Muscle of leg (tissue), 3 donors: ENCODE measurements at regions not wholly inside any gene's neighbourhood (a gene's known extent, or its start where the extent isn't known, plus 50 kb on each side); places are given as distances from the start of the nearest gene placed in this dataset.
"Not testable (repeated sequence)": the region's sequence is repeated elsewhere in the genome, so short reads cannot be mapped to it uniquely, and the experiment has no call there.

ENCODE experiments used
- DNase-seq: peaks from one replicate; pipeline ENCODE4 v3.0.0; 2013
- H3K27ac ChIP-seq: one replicate; pipeline ENCODE4 v1.5.1; 2013; ENCODE audit warnings: mild to moderate bottlenecking, low read length, control low read depth
- H3K27me3 ChIP-seq: one replicate; pipeline ENCODE4 v1.6.1; 2013; ENCODE audit warnings: low read length; ENCODE audit not compliant: control insufficient read depth, insufficient read depth
- H3K36me3 ChIP-seq: one replicate; pipeline ENCODE4 v1.6.1; 2013; ENCODE audit warnings: low read length; ENCODE audit not compliant: control insufficient read depth, insufficient read depth
- H3K4me1 ChIP-seq: one replicate; pipeline ENCODE4 v1.6.1; 2013; ENCODE audit warnings: low read length; ENCODE audit not compliant: control insufficient read depth, insufficient read depth
- H3K4me3 ChIP-seq: one replicate; pipeline ENCODE4 v1.5.1; 2013; ENCODE audit warnings: low read length, control low read depth
- H3K9me3 ChIP-seq: replicated peaks from 2 replicates; pipeline ENCODE4 v1.6.1; 2013; ENCODE audit warnings: low read depth, low read length; ENCODE audit not compliant: control insufficient read depth
- WGBS: methylation state at CpG from one replicate; pipeline ENCODE4 v1.1.5; 2013; ENCODE audit warnings: missing lambda C conversion rate; ENCODE audit not compliant: insufficient coverage; 5-methylcytosine and 5-hydroxymethylcytosine counted together

- no peaks in the 10 kb centered on the region for H3K36me3 ChIP-seq
- no peak overlapping the region for H3K27ac ChIP-seq
- H3K4me3 ChIP-seq: no peak overlapping the region
- H3K4me1 ChIP-seq: no peaks in the 10 kb centered on the region
- H3K9me3 ChIP-seq: no peaks in the 10 kb centered on the region
- no peaks in the 10 kb centered on the region for H3K27me3 ChIP-seq
- no peak for DNase-seq
These were observed 549.0 kb downstream of the KCNT2 start for GRCh38 chr1:196059210-196059609.

GRCh38 chr1:196056966-196057365 is 551.3 kb downstream of the KCNT2 start:
- Histone ChIP-seq H3K36me3 (no peaks in the 10 kb centered on the region), H3K4me1 (no peaks in the 10 kb centered on the region), H3K27ac (no peak overlapping the region), H3K27me3 (no peaks in the 10 kb centered on the region), H3K4me3 (no peak overlapping the region), H3K9me3 (no peaks in the 10 kb centered on the region)
- no peak for DNase-seq
- 63% methylated on average over 3 of the region's 4 CpGs for WGBS

GRCh38 chr1:196049407-196049806 is 558.8 kb downstream of the KCNT2 start:
- no peaks in the 10 kb centered on the region for H3K27me3 ChIP-seq
- no peak overlapping the region for H3K27ac ChIP-seq
- no peak for DNase-seq
- no peaks in the 10 kb centered on the region for H3K4me1 ChIP-seq
- H3K36me3 ChIP-seq: no peaks in the 10 kb centered on the region
- H3K9me3 ChIP-seq: no peaks in the 10 kb centered on the region
- WGBS: no CpG with 5 or more reads among the region's 2 CpGs
- no peak overlapping the region for H3K4me3 ChIP-seq

GRCh38 chr1:196043268-196043667 is 565.0 kb downstream of the KCNT2 start:
- H3K36me3 ChIP-seq: no peaks in the 10 kb centered on the region
- no peak overlapping the region for H3K27ac ChIP-seq
- no peaks in the 10 kb centered on the region for H3K9me3 ChIP-seq
- no peaks in the 10 kb centered on the region for H3K4me1 ChIP-seq
- no CpG with 5 or more reads among the region's 2 CpGs for WGBS
- no peaks in the 10 kb centered on the region for H3K27me3 ChIP-seq
- H3K4me3 ChIP-seq: no peak overlapping the region
- no peak for DNase-seq

GRCh38 chr1:196034080-196034706 is 574.0 kb downstream of the KCNT2 start:
- no peak overlapping the region for H3K4me3 ChIP-seq
- H3K27me3 ChIP-seq: no peaks in the 10 kb centered on the region
- H3K27ac ChIP-seq: no peak overlapping the region
- no peaks in the 10 kb centered on the region for H3K36me3 ChIP-seq
- no peaks in the 10 kb centered on the region for H3K9me3 ChIP-seq
- no CpG with 5 or more reads among the region's 6 CpGs for WGBS
- H3K4me1 ChIP-seq: no peaks in the 10 kb centered on the region
- DNase-seq: peak; percentile 26

- H3K4me1 ChIP-seq, H3K27me3 ChIP-seq, H3K4me3 ChIP-seq, H3K36me3 ChIP-seq, H3K9me3 ChIP-seq, DNase-seq, H3K27ac ChIP-seq: not testable (repeated sequence)
- WGBS: no CpG with 5 or more reads among the region's 2 CpGs
These were observed 576.9 kb downstream of the KCNT2 start for GRCh38 chr1:196031387-196031786.

- no peaks in the 10 kb centered on the region for H3K36me3 ChIP-seq
- H3K27me3 ChIP-seq: no peaks in the 10 kb centered on the region
- H3K4me1 ChIP-seq: no peaks in the 10 kb centered on the region
- H3K9me3 ChIP-seq: no peaks in the 10 kb centered on the region
- no peak overlapping the region for H3K4me3 ChIP-seq
- WGBS: no CpG with 5 or more reads among the region's 1 CpG
- H3K27ac ChIP-seq: no peak overlapping the region
- DNase-seq: no peak
These were observed 577.8 kb downstream of the KCNT2 start for GRCh38 chr1:196030455-196030854.

- no peak overlapping the region for H3K27ac ChIP-seq
- H3K4me3 ChIP-seq: no peak overlapping the region
- no peaks in the 10 kb centered on the region for H3K36me3 ChIP-seq
- DNase-seq: no peak
- H3K27me3 ChIP-seq: no peaks in the 10 kb centered on the region
- WGBS: no CpG with 5 or more reads among the region's 1 CpG
- H3K9me3 ChIP-seq: no peaks in the 10 kb centered on the region
- H3K4me1 ChIP-seq: no peaks in the 10 kb centered on the region
These were observed 578.8 kb downstream of the KCNT2 start for GRCh38 chr1:196029410-196029809.

GRCh38 chr1:196027127-196027526 is 581.1 kb downstream of the KCNT2 start:
- Histone ChIP-seq H3K4me1 (no peaks in the 10 kb centered on the region), H3K36me3 (no peaks in the 10 kb centered on the region), H3K27ac (no peak overlapping the region), H3K4me3 (no peak overlapping the region), H3K9me3 (no peaks in the 10 kb centered on the region), H3K27me3 (no peaks in the 10 kb centered on the region)
- DNase-seq: no peak
- no CpG with 5 or more reads among the region's 1 CpG for WGBS

- not testable (repeated sequence) for H3K9me3 ChIP-seq, DNase-seq, H3K27me3 ChIP-seq, H3K36me3 ChIP-seq, H3K4me3 ChIP-seq, H3K4me1 ChIP-seq, H3K27ac ChIP-seq
- WGBS: 96% methylated on average over 6 of the region's 7 CpGs
These were observed 587.1 kb downstream of the KCNT2 start for GRCh38 chr1:196021174-196021573.

- no peaks in the 10 kb centered on the region for H3K36me3 ChIP-seq
- no peaks in the 10 kb centered on the region for H3K9me3 ChIP-seq
- no peaks in the 10 kb centered on the region for H3K27me3 ChIP-seq
- H3K4me3 ChIP-seq: no peak overlapping the region
- DNase-seq: no peak
- H3K4me1 ChIP-seq: no peaks in the 10 kb centered on the region
- H3K27ac ChIP-seq: no peak overlapping the region
These were observed 598.9 kb downstream of the KCNT2 start for GRCh38 chr1:196009362-196009761.
